ENCODE measurements at regions not wholly inside any gene's neighbourhood (a gene's known extent, or its start where the extent isn't known, plus 50 kb on each side); places are given as distances from the start of the nearest gene placed in this dataset.
"Not testable (repeated sequence)": the region's sequence is repeated elsewhere in the genome, so short reads cannot be mapped to it uniquely, and the experiment has no call there.

GRCh38 chr3:125645616-125646015 lies 50.3 kb upstream of the OSBPL11 start:
- DNase-seq (ENCODE audit: low read depth) = no peak

DNA sequence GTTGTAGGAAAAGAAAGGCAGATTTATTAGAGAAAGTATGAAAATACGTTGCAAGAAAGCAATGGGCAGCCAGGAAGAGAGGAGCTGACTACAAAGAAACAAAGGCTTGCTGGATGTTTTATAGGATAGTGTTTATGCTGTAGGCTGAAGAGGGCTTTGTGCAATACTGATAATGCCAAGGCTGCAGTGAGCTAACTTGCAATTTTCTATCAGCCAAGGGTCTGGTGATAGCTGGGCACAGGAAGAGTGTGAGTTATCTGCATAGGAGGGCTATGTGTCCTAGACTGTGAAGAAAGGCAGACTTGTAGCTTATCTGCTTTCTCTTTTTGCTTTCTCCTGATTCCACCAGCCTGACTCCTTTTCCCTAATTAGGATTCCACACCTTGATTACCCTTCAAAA lies 51.3 kb upstream of the OSBPL11 start:
- no peak for DNase-seq (ENCODE audit: low read depth)

GRCh38 chr3:125647318-125648014 lies 52.2 kb upstream of the OSBPL11 start:
- DNase-seq (ENCODE audit: low read depth) = no peak

- DNase-seq (ENCODE audit: low read depth) = peak; percentile 50
Observed at GRCh38 chr3:125651244-125651643, 55.9 kb upstream of the OSBPL11 start.

GRCh38 chr3:125652349-125652748 lies 57.1 kb upstream of the OSBPL11 start:
- DNase-seq (ENCODE audit: low read depth) = no peak

GRCh38 chr3:125654526-125654925 lies 59.2 kb upstream of the OSBPL11 start:
- no peak for DNase-seq (ENCODE audit: low read depth)

- DNase-seq (ENCODE audit: low read depth) = peak; percentile 19
Observed at GRCh38 chr3:125662675-125663074, 67.4 kb upstream of the OSBPL11 start.

- no peak for DNase-seq (ENCODE audit: low read depth)
Observed at GRCh38 chr3:125670352-125670751, 75.1 kb upstream of the OSBPL11 start.

DNA sequence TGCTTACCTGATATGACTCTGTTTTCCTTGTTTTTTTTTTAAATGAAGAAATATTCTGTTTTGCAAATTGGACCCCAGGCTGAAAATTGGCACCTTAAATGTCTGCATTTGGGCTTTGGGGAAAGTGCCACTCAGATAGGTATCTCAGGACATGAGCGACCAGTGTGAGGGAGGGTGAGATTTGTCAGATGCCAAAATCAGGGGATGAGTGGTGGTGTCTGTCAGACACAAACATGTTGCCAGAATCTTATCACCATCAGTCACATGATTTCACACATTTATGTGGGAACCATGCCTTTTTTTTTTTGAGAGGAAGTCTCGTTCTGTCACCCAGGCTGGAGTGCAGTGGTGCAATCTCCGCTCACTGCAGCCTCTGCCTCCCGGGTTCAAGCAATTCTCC lies 75.6 kb upstream of the OSBPL11 start:
- no peak for DNase-seq (ENCODE audit: low read depth)

GRCh38 chr3:125671461-125672243 lies 76.4 kb upstream of the OSBPL11 start:
- DNase-seq (ENCODE audit: low read depth) = no peak

- no peak for DNase-seq (ENCODE audit: low read depth)
Observed at GRCh38 chr3:125675791-125676190, 80.5 kb upstream of the OSBPL11 start.

DNA sequence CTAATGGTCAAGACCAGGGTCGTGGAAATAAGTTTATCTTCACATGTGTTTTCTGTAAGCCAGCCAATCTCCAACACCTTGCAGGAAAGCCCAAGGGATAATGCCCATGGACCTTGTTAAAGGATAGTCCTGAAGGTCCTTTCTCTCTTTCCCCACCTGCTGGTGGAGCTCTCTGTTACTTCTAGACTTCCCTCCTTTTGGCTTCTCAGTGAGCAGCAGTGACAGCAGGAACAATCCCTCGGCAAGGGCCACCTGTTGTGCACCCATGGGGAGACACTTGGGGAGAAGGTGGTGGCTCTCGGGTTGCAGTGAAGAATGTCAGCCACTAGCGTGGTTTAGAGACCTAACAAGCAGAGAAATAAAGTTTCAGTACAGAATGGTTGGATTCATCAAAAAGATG lies 84.0 kb upstream of the OSBPL11 start:
- DNase-seq (ENCODE audit: low read depth) = no peak

DNA sequence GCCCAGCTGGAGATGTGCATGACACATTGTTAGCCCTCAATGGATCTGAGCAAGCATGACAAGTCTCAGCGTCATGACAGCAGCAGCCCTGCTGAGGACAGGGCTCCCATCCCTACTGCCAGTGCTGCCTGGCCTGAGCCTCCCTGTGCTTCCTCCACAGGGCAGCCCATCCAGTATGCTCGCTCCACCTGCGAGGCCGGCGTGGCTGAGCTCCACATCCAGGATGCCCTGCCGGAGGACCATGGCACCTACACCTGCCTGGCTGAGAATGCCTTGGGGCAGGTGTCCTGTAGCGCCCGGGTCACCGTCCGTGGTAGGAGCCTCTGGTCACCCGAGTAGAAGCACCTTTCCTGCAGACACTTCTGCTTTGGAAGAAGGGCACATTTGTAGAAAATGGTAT lies 85.8 kb upstream of the OSBPL11 start:
- DNase-seq (ENCODE audit: low read depth) = no peak

- not testable (repeated sequence) for DNase-seq (ENCODE audit: low read depth)
Observed at GRCh38 chr3:125681906-125682305, 86.6 kb upstream of the OSBPL11 start.

GRCh38 chr3:125682610-125683009 lies 87.3 kb upstream of the OSBPL11 start:
- peak; percentile 43 for DNase-seq (ENCODE audit: low read depth)

DNA sequence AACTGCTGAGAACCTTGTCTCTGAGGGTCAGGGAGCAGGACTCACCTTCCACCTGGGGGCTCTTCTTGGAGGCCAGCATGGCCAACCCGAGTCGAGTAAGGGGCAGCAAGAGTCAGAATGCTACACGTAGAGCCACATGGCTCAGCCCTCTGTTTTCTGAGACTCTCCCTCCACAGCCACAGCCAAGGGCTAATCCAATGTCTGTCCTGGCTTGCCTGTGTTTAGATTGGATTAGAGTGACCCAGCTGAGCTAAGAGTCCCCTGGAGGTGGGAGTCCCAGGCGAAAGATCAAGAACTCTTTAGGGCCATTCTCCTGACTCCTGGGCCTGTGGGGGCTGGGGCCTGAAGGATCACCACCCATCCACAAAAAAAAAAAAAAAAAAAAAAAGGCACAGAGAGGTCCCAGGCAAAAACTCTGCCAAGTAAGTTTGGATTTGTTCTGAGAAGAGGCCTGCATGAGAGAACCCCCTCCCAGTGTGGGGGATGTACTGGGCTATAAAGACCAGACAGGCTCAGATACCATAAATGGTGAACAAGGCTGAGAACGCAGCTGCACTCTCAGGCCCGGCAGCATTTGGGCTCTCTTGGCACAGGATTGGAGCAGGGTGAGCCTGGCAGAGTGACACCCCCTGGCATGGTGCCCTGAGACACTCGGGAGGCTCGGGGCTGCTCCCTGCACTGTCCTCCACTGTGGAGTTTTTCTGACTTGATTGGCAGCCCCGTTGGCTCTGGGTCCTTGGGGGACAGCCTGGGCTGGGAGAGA lies 88.0 kb upstream of the OSBPL11 start:
- no peak for DNase-seq (ENCODE audit: low read depth)

DNA sequence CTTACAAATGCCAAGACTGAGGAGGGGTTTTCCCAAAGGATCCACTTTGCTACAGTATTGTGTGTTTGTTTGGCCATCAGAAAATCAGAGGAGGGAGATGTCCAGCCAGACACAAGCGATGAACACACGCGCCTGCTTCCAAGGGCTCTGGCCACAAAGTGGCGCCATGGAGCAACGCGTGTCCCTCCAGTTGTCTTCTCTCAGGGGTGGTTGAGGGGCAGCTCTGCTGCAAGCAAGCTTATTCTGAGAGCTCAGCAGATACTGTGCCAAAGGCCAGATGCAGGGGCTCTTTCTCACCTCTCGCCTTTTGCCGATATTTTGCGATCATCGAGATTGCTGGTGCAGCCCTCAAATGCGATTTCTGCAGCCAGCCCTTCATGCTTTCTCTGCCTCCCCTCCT lies 88.9 kb upstream of the OSBPL11 start:
- peak; percentile 23 for DNase-seq (ENCODE audit: low read depth)

GRCh38 chr3:125685741-125686140 lies 90.4 kb upstream of the OSBPL11 start:
- DNase-seq (ENCODE audit: low read depth) = not testable (repeated sequence)

DNA sequence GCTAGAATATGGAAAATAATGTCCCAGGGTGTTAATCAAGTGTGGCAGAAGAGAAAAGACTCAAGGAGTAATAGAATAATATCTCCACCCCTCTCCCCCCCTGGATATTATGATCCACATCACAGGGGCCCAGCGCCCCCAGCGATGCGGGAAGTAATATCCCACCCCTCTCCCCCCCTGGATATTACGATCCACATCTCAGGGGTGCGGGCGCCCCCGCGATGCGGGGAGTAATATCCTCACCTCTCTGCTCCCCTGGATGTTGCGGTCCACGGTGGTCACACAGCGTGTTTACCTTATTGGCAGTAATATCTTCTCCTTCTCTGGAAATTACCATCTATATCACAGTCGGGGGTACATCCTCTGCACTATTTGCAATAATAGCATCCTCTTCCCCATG lies 97.1 kb upstream of the OSBPL11 start:
- DNase-seq (ENCODE audit: low read depth) = no peak

GRCh38 chr3:125693887-125694286 lies 98.6 kb upstream of the OSBPL11 start:
- DNase-seq (ENCODE audit: low read depth) = no peak

- DNase-seq (ENCODE audit: low read depth) = no peak
Observed at GRCh38 chr3:125694761-125695294, 99.5 kb upstream of the OSBPL11 start.

- DNase-seq (ENCODE audit: low read depth) = no peak
Observed at GRCh38 chr3:125695688-125696087, 100.4 kb upstream of the OSBPL11 start.

- DNase-seq (ENCODE audit: low read depth) = not testable (repeated sequence)
Observed at GRCh38 chr3:125697126-125697525, 101.8 kb upstream of the OSBPL11 start.
